Right lung (tissue), 2 donors: ENCODE measurements at regions not wholly inside any gene's neighbourhood (a gene's known extent, or its start where the extent isn't known, plus 50 kb on each side); places are given as distances from the start of the nearest gene placed in this dataset.

ENCODE experiments used
- DNase-seq, 2 donors: peaks; one replicate each; pipeline ENCODE4 v3.0.0-alpha.2; 2013

DNA sequence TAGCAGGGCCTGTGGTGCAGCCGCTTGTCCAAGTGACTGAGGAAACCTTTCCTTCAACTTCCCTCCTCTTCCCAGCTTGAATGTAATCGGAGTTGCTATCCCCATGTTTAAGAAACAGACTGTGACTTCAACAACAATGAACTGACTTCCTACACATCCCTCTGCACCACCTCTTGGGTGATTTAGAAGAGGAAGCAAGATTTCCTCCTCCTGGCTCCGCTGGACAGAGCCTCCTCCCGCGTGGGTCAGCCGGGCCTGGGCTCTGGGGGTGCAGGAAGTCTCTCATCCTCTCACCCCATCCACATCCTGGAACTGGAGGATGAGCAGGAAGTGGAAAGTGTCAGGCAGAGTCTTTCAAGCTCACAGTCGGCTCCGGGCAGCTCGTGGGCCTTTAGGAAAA, 84.3 kb downstream of the GATA6 start:
- peak in 1 of 2 donors; percentile 26 for DNase-seq

GRCh38 chr18:22253156-22253555, 83.8 kb downstream of the GATA6 start:
- DNase-seq: no peak
